Activated naive CD8-positive, alpha-beta T cell treated with anti-CD3 and anti-CD28 coated beads, Interleukin-2, amount 10 ng/mL, durations not matched to agents 7 days and 5 days (primary cell): ENCODE measurements at regions not wholly inside any gene's neighbourhood (a gene's known extent, or its start where the extent isn't known, plus 50 kb on each side); places are given as distances from the start of the nearest gene placed in this dataset.
"Not testable (repeated sequence)": the region's sequence is repeated elsewhere in the genome, so short reads cannot be mapped to it uniquely, and the experiment has no call there.

Experiments used
- ATAC-seq: fragments of 150-1000 bp; cut with Tn5 transposase; one replicate; pipeline ENCODE4 v1.10.0; 2021; ENCODE audit warnings: low read depth, moderate library complexity
- POLR2A ChIA-PET: fragments of 350-600 bp; sonication (Branson Sonifier 250); formaldehyde crosslinking; loops from one replicate; lab custom pipeline; 2021; ENCODE audit warnings: antibody characterized with exemption; lab: Charles Lee
- DNase-seq: peaks from one replicate; pipeline ENCODE4 v3.0.0; 2021
- H3K27ac Mint-ChIP-seq: one replicate; pipeline ENCODE4 v1.8.0; 2022; ENCODE audit warnings: mild to moderate bottlenecking, mixed read lengths
- H3K27me3 Mint-ChIP-seq: one replicate; pipeline ENCODE4 v1.8.0; 2022; ENCODE audit warnings: mild to moderate bottlenecking, moderate library complexity, mixed read lengths
- H3K36me3 Mint-ChIP-seq: one replicate; pipeline ENCODE4 v1.8.0; 2021; ENCODE audit warnings: mild to moderate bottlenecking, mixed read lengths
- H3K4me1 Mint-ChIP-seq: one replicate; pipeline ENCODE4 v1.8.0; 2021; ENCODE audit warnings: mixed read lengths
- H3K4me3 Mint-ChIP-seq: one replicate; pipeline ENCODE4 v1.8.0; 2022; ENCODE audit warnings: mild to moderate bottlenecking, moderate library complexity, mixed read lengths
- H3K9me3 Mint-ChIP-seq: one replicate; pipeline ENCODE4 v1.8.0; 2021; ENCODE audit warnings: mixed read lengths

DNA sequence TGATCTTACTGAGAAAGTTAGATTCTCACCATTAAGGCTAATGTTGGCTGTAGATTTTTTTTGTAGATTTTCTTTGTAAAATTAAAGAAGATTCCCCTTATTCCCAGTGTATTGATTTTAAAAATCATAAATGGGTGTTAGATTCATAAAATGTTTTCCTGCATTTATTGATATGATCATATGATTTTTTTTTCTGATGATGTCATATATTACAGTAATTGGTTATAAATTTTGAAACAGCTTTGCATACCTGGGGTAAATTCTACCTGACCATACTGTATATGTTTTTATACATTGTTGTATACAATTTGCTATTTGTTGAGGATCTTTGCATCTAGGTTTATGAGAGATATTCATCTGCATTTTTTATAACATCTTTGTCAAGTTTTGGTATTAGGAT lies 880.3 kb upstream of the GRIA3 start:
- Mint-ChIP-seq H3K9me3 (no peaks in the 10 kb centered on the region), H3K36me3 (no peaks in the 10 kb centered on the region), H3K27me3 (no peaks in the 10 kb centered on the region), H3K27ac (no peak overlapping the region), H3K4me3 (no peak overlapping the region), H3K4me1 (no peaks in the 10 kb centered on the region)
- ATAC-seq (no peak), DNase-seq (no peak)
- POLR2A ChIA-PET: no interaction called here

DNA sequence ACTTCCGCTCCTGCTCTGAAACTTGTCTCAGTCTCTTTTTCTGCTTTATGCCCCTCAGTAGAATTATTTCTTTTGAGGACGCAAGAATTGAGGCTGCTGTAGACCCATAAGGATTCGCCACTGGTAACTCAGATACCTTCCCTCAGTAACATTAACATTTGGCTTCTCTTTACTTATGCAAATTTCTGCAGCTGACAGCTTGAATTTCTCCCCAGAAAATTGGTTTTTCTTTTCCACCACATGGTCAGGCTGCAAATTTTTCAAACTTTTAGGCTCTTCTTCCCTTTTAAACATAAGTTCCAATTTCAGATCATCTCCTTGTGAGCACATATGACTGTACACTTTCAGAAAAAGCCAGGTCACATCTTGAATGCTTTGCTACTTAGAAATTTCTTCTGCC lies 839.3 kb upstream of the GRIA3 start:
- POLR2A ChIA-PET: no interaction called here
- Mint-ChIP-seq H3K36me3 (no peaks in the 10 kb centered on the region), H3K4me1 (no peaks in the 10 kb centered on the region)

DNA sequence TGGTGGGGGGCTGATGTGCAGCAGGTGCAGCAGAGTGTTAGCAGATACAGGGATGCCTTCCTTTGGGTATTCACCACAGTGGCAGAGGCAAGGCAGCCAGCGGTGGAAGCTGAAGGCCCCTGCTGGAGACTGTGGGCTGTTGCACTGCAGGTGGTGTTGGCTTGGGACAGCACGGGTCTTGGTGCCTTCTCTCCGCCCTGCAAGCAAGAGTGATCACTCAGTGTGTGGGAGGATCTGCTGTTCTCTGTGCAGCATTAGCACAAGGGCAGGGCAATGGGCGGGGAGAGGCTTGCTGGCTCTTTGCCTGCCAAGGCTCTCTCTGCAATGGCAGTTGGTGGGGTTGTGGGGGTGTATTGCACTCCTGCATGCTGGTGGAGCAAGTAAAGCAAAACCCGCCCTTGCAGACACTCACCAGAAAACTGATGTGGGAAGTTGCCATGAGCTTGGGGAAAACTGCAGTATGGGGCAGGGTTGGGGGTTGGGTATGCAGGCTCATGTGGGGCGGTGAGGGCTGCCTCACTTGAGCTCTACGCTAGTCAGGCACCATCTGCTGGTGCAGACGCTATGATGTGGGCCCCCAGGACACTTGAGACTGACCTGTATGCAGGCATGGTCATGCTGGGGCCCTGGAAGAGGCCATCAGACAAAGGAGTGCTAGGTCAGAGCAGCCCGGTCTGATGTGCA lies 820.8 kb upstream of the GRIA3 start:
- Mint-ChIP-seq H3K9me3 (no peaks in the 10 kb centered on the region), H3K4me3 (no peak overlapping the region), H3K27ac (no peak overlapping the region), H3K36me3 (no peaks in the 10 kb centered on the region), H3K4me1 (no peaks in the 10 kb centered on the region), H3K27me3 (no peaks in the 10 kb centered on the region)
- POLR2A ChIA-PET: no interaction called here
- DNase-seq: no peak
- no peak for ATAC-seq

More for the DNA sequence above, 839.3 kb upstream of the GRIA3 start:
- DNase-seq (no peak), ATAC-seq (no peak)
- Mint-ChIP-seq H3K27me3 (no peaks in the 10 kb centered on the region), H3K9me3 (peaks cover 1% of the 10 kb centered on the region), H3K4me3 (no peak overlapping the region), H3K27ac (no peak overlapping the region)

DNA sequence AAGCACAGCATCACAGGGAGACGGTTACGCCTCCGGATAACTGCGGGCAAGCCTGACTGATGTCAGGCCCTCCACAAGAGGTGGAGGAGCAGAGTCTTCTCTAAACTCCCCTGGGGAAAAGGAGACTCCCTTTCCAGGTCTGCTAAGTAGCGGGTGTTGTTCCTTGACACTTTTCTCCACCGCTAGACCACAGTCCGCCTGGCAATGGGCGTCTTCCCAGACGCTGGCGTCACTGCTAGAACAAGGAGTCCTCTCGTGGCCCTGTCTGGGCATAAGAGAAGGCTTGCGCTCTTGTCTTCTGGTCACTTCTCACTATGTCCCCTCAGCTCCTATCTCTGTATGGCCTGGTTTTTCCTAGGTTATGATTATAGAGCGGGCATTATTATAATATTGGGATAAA lies 808.5 kb upstream of the GRIA3 start:
- H3K27ac Mint-ChIP-seq, POLR2A ChIA-PET, H3K27me3 Mint-ChIP-seq, H3K4me1 Mint-ChIP-seq, H3K4me3 Mint-ChIP-seq, H3K36me3 Mint-ChIP-seq, DNase-seq, ATAC-seq, H3K9me3 Mint-ChIP-seq: not testable (repeated sequence)

DNA sequence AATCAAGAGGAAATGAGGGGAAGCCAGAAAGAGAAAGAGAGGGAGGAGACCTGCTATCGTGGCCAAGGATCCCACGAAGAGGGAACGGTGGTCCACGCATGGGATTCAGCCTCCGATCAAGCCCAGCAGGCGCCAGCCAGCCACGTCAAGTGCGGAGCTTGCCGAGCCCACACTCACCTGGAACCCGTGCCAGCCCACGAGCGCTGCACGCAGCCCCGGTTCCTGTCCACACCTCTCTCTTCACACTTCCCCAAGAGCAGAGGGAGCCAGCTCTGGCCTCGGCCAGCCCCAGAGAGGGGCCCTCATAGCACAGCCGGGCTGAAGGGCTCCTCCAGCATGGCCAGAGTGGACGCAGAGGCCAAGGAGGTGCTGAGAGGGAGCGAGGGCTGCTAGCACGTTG lies 795.1 kb upstream of the GRIA3 start:
- Mint-ChIP-seq H3K4me1 (no peaks in the 10 kb centered on the region), H3K27ac (no peak overlapping the region), H3K36me3 (no peaks in the 10 kb centered on the region), H3K27me3 (no peaks in the 10 kb centered on the region), H3K9me3 (no peaks in the 10 kb centered on the region), H3K4me3 (no peak overlapping the region)
- ATAC-seq: no peak
- POLR2A ChIA-PET: no interaction called here
- DNase-seq: no peak

DNA sequence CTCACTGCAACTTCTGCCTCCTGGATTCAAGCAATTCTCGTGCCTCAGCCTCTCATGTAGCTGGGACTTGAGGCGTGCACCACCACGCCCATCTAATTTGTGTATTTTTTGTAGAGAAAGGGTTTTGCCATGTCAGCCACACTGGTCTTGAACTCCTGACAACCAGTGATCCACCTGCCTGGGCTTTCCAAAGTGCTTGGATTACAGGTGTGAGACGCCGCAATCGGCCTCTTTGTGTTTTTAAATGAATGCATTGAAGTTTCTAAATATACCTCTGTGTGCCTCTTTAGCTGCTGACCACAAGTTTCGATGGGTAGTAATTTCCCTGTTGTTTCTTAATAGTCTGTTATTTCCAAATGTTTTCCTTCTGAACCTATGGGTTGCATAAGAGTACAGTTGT lies 765.3 kb upstream of the GRIA3 start:
- ATAC-seq (no peak), DNase-seq (no peak)
- Mint-ChIP-seq H3K36me3 (no peaks in the 10 kb centered on the region), H3K4me3 (no peak overlapping the region), H3K27me3 (no peaks in the 10 kb centered on the region), H3K4me1 (no peaks in the 10 kb centered on the region), H3K9me3 (no peaks in the 10 kb centered on the region), H3K27ac (no peak overlapping the region)
- POLR2A ChIA-PET: no interaction called here

DNA sequence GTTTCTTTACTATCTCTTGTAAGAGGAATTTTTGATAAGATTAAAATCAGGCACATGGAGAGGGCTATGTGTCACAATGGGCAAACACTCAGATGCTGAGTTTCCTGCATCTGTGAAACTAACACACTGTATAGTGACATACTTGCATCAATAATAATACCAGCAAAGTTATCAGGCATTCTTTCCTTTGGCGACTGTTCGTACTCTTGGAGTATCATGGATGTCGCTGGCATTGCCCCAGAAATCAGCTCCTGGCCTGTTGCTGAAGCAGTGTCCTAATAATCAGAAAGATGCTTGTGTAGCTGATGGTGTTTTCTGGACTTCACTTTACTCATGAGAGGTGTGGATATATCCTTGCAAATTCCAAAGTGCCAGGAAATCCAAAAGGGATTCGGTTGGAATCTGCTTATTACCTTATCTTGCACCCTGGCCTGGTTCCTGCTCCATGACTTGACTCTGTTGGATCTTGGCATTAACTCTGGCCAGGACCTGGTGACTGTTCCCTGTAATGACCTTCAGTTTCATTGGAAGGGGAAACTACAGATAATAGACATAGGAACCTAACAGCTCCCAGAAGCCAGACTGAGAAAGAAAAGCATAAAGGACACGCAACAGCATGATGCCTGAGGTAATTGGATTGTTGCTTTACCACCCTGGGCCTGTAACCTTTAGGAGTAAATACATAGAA lies 762.5 kb upstream of the GRIA3 start:
- no peak overlapping the region for H3K27ac Mint-ChIP-seq
- no peaks in the 10 kb centered on the region for H3K4me1 Mint-ChIP-seq
- ATAC-seq: no peak
- H3K4me3 Mint-ChIP-seq: no peak overlapping the region
- no peaks in the 10 kb centered on the region for H3K27me3 Mint-ChIP-seq
- no peaks in the 10 kb centered on the region for H3K36me3 Mint-ChIP-seq
- POLR2A ChIA-PET: no interaction called here
- DNase-seq: no peak
- no peaks in the 10 kb centered on the region for H3K9me3 Mint-ChIP-seq

DNA sequence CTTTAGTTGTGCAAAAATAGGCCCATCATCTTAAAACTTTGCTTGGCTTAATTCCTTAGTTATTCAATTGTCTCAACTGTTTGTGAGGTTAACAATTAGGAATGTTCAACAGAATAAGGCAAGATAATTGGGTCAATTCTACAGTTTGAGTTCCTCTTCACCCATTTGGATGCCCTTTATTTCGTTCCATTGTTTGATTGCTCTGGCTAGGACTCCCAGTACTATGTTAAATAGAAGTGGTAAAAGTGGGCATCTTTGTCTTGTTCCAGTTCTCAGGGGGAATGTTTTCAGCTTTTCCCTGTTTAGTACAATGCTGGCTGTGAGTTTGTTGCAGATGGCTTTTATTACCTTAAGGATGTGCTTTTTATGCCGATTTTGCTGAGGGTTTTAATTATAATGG lies 761.5 kb upstream of the GRIA3 start:
- Mint-ChIP-seq H3K4me1 (no peaks in the 10 kb centered on the region), H3K36me3 (no peaks in the 10 kb centered on the region), H3K9me3 (no peaks in the 10 kb centered on the region), H3K4me3 (no peak overlapping the region), H3K27ac (no peak overlapping the region), H3K27me3 (no peaks in the 10 kb centered on the region)
- DNase-seq (no peak), ATAC-seq (no peak)
- POLR2A ChIA-PET: no interaction called here

DNA sequence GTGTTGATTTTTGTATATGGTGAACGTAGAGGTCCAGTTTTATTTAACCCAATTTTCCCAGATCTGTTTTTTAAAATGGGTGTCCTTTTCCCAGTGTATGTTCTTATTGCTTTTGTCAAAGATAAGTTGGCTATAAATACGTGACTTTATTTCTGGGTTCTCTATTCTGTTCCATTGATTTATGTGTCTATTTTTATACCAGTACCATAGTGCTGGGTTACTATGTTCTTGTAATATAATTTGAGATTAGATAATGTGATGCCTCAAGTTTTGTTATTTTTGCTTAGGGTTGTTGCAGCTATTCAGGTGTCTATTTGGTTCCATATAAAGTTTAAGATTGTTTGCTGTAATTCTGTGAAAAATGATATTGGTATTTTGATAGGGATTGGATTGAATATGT lies 749.1 kb upstream of the GRIA3 start:
- Mint-ChIP-seq H3K27ac (no peak overlapping the region), H3K9me3 (no peaks in the 10 kb centered on the region), H3K27me3 (no peaks in the 10 kb centered on the region), H3K4me1 (no peaks in the 10 kb centered on the region), H3K36me3 (no peaks in the 10 kb centered on the region), H3K4me3 (no peak overlapping the region)
- DNase-seq (no peak), ATAC-seq (no peak)
- POLR2A ChIA-PET: no interaction called here

DNA sequence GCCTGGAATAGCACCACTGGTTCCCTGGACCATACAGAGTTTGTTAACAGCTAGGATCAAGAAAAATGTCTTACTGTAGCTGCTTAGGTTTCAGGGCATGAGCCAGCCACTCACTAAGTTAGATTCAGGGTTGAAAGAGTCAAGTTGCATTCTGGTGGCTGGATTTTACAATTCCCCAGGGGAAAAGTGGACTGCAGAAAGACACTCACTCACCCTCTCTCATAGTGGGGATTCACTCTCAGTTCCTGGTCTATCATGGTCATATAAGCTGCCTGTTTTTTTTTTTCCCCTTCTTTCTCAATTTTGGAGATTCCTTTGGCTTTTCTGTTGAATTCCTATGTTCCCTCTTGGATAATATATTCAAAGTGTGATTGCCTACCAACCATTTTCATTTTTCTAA lies 744.2 kb upstream of the GRIA3 start:
- POLR2A ChIA-PET: no interaction called here
- ATAC-seq (no peak), DNase-seq (no peak)
- Mint-ChIP-seq H3K4me3 (no peak overlapping the region), H3K9me3 (no peaks in the 10 kb centered on the region), H3K36me3 (no peaks in the 10 kb centered on the region), H3K27me3 (no peaks in the 10 kb centered on the region), H3K4me1 (no peaks in the 10 kb centered on the region), H3K27ac (no peak overlapping the region)

DNA sequence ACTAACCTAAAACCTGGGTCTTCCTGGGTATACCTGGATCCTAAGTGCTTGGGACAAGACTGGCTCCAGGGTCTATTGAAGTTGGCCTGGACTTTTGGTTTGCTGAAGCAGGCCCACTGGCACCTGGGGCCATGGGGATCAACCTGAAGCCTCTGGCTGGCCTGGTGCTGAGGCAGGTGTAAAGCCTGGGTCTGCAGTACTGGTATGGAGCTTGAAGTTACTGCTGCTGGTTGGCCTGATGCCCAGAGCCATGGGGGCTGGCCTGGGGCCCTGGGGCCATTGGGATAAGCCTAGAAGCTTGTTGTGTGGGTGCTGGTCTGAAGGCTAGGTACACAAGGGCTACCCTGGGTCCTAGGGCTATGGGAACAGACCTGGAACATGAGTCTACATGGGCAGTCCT lies 743.2 kb upstream of the GRIA3 start:
- Mint-ChIP-seq H3K27me3 (no peaks in the 10 kb centered on the region), H3K27ac (no peak overlapping the region), H3K4me1 (no peaks in the 10 kb centered on the region), H3K4me3 (no peak overlapping the region), H3K36me3 (no peaks in the 10 kb centered on the region), H3K9me3 (no peaks in the 10 kb centered on the region)
- DNase-seq (no peak), ATAC-seq (no peak)
- POLR2A ChIA-PET: no interaction called here

DNA sequence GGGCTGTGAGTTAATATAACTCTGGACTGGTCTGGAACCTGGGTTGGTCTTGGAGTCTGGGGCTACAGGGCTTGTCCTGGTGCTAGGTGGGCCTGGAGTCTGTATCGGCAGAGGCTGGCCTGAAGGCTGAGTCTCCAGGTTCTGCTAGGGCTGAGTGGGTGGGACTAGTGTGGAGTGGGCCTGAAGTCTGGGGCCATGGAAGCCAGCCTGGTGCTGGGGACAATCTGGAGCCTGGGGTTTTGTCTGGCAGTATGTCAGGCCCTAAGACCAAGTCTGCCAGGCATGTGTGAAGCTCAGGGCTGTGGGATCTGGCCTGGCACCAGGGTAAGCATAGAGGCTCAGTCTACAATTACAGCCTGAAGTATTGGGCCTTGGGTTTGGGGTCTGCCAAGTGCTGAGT lies 742.6 kb upstream of the GRIA3 start:
- Mint-ChIP-seq H3K36me3 (no peaks in the 10 kb centered on the region), H3K27me3 (no peaks in the 10 kb centered on the region), H3K9me3 (no peaks in the 10 kb centered on the region), H3K27ac (no peak overlapping the region), H3K4me1 (no peaks in the 10 kb centered on the region), H3K4me3 (no peak overlapping the region)
- DNase-seq (no peak), ATAC-seq (no peak)
- POLR2A ChIA-PET: no interaction called here

DNA sequence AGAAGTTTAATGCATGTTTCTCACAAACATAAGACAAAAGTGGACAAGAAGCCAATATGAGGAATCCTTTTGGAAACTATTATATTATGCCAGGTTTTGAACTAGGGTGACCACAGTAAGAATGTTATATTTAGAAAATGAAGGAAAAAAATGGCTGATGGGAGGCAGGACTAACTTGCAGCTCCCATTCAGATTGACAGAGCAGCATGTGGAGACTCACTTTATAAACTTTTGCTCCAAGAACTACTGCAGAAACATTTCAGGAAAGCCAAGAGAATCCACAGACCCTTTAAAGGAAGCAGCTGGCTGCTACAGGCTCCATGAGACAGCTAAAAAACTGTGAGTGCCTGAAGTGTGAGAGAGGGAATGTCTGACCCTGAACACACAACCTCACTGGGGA lies 738.6 kb upstream of the GRIA3 start:
- DNase-seq: no peak
- Mint-ChIP-seq H3K4me1 (no peaks in the 10 kb centered on the region), H3K27me3 (no peaks in the 10 kb centered on the region), H3K36me3 (no peaks in the 10 kb centered on the region), H3K27ac (no peak overlapping the region), H3K4me3 (no peak overlapping the region), H3K9me3 (no peaks in the 10 kb centered on the region)
- POLR2A ChIA-PET: no interaction called here
- no peak for ATAC-seq

DNA sequence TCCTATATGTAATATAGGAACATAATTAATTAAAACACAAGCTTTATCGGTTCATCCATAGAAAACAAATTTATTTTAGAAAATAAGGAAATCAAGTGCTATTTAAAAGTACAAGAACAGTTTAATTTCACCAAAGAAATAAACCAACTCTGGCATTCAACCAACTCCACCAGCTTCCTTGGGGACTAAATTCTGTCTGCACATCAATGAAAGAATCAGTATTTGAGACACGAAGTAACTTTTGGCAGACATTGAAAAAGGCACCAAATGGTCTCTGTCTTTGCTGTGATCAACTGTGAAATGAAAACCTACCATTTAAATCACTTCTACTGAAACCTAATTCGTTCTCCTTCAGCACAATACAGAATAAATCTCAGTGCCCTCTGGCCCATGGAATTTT lies 719.7 kb upstream of the GRIA3 start:
- ATAC-seq (no peak), DNase-seq (no peak)
- no peaks in the 10 kb centered on the region for H3K36me3 Mint-ChIP-seq
- POLR2A ChIA-PET: no interaction called here
- no peaks in the 10 kb centered on the region for H3K4me1 Mint-ChIP-seq
- H3K27ac Mint-ChIP-seq: no peak overlapping the region
- no peaks in the 10 kb centered on the region for H3K27me3 Mint-ChIP-seq
- H3K4me3 Mint-ChIP-seq: no peak overlapping the region
- peaks cover 2% of the 10 kb centered on the region for H3K9me3 Mint-ChIP-seq
